Lower leg skin (tissue), 3 donors: ENCODE measurements at regions not wholly inside any gene's neighbourhood (a gene's known extent, or its start where the extent isn't known, plus 50 kb on each side); places are given as distances from the start of the nearest gene placed in this dataset.
"Not testable (repeated sequence)": the region's sequence is repeated elsewhere in the genome, so short reads cannot be mapped to it uniquely, and the experiment has no call there.

Experiments used
- CTCF ChIP-seq, 3 donors: fragments of 450-650 bp; IDR thresholded peaks; one replicate each; pipeline ENCODE4 v1.5.1; 2016; ENCODE audit warnings: antibody characterized with exemption in 3 of 3, mild to moderate bottlenecking in 3 of 3, moderate library complexity in 2 of 3
- POLR2A ChIP-seq, 2 donors: fragments of 450-650 bp; IDR thresholded peaks; one replicate each; pipeline ENCODE4 v1.6.1; 2016 to 2017; ENCODE audit warnings: antibody characterized with exemption in 2 of 2, mild to moderate bottlenecking in 1 of 2, moderate library complexity in 1 of 2

DNA sequence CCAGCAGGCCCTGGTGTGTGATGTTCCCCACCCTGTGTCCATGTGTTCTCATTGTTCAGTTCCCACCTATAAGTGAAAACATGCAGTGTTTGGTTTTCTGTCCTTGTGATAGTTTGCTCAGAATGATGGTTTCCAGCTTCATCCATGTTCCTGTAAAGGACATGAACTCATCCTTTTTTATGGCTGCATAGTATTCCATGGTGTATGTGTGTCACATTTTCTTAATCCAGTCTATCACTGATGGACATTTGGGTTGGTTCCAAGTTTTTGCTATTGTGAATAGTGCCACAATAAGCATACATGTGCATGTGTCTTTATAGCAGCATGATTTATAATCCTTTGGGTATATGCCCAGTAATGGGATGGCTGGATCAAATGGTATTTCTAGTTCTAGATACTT lies 130.4 kb upstream of the FHL2 start:
- not testable (repeated sequence) for TF ChIP-seq CTCF, POLR2A (IDR thresholded peaks at IDR 0.05)
